SU-DHL-6 (cell line): ENCODE measurements at regions not wholly inside any gene's neighbourhood (a gene's known extent, or its start where the extent isn't known, plus 50 kb on each side); places are given as distances from the start of the nearest gene placed in this dataset.

Source experiments
- CTCF ChIP-seq: fragments of 200-600 bp; sonication (generic); IDR thresholded peaks from one replicate; pipeline ENCODE4 v1.5.1; 2017; ENCODE audit warnings: antibody characterized with exemption, mild to moderate bottlenecking, low read length, moderate library complexity; ENCODE audit not compliant: insufficient read depth, poor library complexity, severe bottlenecking
- EZH2phosphoT487 ChIP-seq: fragments of 200-600 bp; sonication (generic), shearing (Covaris generic); conservative IDR thresholded peaks from 2 replicates; pipeline ENCODE4 v1.6.1; 2018; ENCODE audit warnings: mild to moderate bottlenecking, antibody characterized with exemption, low read length, moderate library complexity, mixed read lengths

DNA sequence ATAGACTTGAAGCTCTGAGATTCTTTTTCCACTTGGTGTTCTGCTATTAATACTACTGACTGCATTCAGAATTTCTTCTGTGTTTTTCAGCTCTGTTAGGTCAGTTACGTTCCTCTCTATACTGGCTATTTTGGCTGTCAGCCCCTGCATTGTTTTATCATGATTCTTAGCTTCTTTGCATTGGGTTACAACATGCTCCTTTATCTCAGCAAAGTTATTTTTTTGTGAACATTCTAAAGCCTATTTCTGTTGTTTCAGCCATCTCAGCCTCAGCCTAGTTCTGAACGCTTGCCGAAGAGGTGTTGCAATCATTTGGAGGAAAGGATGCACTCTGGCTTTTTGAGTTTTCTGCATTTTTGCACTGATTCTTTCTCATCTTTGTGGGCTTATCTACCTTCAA lies 201.5 kb upstream of the GNAI1 start:
- TF ChIP-seq CTCF (no peak), EZH2phosphoT487 (no peak)
